GM12891 (cell line): ENCODE measurements at regions not wholly inside any gene's neighbourhood (a gene's known extent, or its start where the extent isn't known, plus 50 kb on each side); places are given as distances from the start of the nearest gene placed in this dataset.

Source experiments
- PAX5 ChIP-seq: IDR thresholded peaks from 2 replicates; pipeline ENCODE4 v1.6.1; 2011; ENCODE audit warnings: low read length, moderate library complexity, mild to moderate bottlenecking; ENCODE audit not compliant: insufficient read depth, severe bottlenecking
- POLR2A ChIP-seq: IDR thresholded peaks from 2 replicates; pipeline ENCODE4 v1.6.1; 2011; ENCODE audit warnings: low read depth, low read length, control low read depth
- POLR2AphosphoS5 ChIP-seq: IDR thresholded peaks from 2 replicates; pipeline ENCODE4 v1.6.1; 2011; ENCODE audit warnings: low read depth, low read length, control low read depth
- POU2F2 ChIP-seq: IDR thresholded peaks from 2 replicates; pipeline ENCODE4 v1.6.1; 2011; ENCODE audit warnings: low read depth, mild to moderate bottlenecking, control low read depth, low read length, moderate library complexity
- SPI1 ChIP-seq: IDR thresholded peaks from 2 replicates; pipeline ENCODE4 v1.6.1; 2011; ENCODE audit warnings: low read depth, low read length, control low read depth
- TAF1 ChIP-seq: IDR thresholded peaks from 2 replicates; pipeline ENCODE4 v1.6.1; 2011; ENCODE audit warnings: low read depth, low read length, control low read depth

DNA sequence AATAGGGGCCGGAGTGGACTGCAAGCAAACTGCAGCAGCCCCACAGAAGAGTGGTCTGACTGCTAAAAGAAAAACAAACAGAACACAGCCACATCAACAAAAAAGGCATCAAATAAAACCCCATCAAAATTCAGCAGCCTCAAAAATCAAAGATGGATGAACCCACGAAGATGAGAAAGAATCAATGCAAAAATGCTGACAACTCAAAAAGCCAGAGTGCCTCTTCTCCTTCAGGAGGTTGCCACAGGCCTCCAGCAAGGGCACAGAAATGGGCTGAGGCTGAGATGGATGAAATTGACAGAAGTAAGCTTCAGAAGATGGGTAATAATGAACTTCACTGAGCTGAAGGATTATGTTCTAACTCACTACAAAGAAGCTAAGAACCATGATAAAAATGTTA, 388.6 kb downstream of the PABPC4L start:
- TF ChIP-seq POLR2AphosphoS5 (no peak), POLR2A (no peak), SPI1 (no peak), TAF1 (no peak), PAX5 (no peak), POU2F2 (no peak)
